Esophagus muscularis mucosa (tissue), 4 donors: ENCODE measurements at regions not wholly inside any gene's neighbourhood (a gene's known extent, or its start where the extent isn't known, plus 50 kb on each side); places are given as distances from the start of the nearest gene placed in this dataset.
"Not testable (repeated sequence)": the region's sequence is repeated elsewhere in the genome, so short reads cannot be mapped to it uniquely, and the experiment has no call there.

Experiments used
- CTCF ChIP-seq, 3 experiments: fragments of 200-600 bp in 2 of 3; fragments of 450-650 bp in 1 of 3; sonication (generic) in 2 of 3; IDR thresholded peaks; one replicate each; pipeline ENCODE4 v1.5.1; 2017 to 2019; ENCODE audit warnings: antibody characterized with exemption in 3 of 3, mild to moderate bottlenecking in 2 of 3, moderate library complexity in 1 of 3
- EP300 ChIP-seq: sonication (generic); formaldehyde crosslinking; IDR thresholded peaks from one replicate; pipeline ENCODE4 v1.6.1; 2017; ENCODE audit warnings: antibody characterized with exemption
- POLR2A ChIP-seq: fragments of 450-650 bp; IDR thresholded peaks from one replicate; pipeline ENCODE4 v1.6.1; 2017; ENCODE audit warnings: antibody characterized with exemption, moderate library complexity, mild to moderate bottlenecking, low read depth
- POLR2AphosphoS5 ChIP-seq, 2 donors: sonication (generic); formaldehyde crosslinking; IDR thresholded peaks; one replicate each; pipeline ENCODE4 v1.6.1; 2017; ENCODE audit warnings: antibody characterized with exemption in 2 of 2

DNA sequence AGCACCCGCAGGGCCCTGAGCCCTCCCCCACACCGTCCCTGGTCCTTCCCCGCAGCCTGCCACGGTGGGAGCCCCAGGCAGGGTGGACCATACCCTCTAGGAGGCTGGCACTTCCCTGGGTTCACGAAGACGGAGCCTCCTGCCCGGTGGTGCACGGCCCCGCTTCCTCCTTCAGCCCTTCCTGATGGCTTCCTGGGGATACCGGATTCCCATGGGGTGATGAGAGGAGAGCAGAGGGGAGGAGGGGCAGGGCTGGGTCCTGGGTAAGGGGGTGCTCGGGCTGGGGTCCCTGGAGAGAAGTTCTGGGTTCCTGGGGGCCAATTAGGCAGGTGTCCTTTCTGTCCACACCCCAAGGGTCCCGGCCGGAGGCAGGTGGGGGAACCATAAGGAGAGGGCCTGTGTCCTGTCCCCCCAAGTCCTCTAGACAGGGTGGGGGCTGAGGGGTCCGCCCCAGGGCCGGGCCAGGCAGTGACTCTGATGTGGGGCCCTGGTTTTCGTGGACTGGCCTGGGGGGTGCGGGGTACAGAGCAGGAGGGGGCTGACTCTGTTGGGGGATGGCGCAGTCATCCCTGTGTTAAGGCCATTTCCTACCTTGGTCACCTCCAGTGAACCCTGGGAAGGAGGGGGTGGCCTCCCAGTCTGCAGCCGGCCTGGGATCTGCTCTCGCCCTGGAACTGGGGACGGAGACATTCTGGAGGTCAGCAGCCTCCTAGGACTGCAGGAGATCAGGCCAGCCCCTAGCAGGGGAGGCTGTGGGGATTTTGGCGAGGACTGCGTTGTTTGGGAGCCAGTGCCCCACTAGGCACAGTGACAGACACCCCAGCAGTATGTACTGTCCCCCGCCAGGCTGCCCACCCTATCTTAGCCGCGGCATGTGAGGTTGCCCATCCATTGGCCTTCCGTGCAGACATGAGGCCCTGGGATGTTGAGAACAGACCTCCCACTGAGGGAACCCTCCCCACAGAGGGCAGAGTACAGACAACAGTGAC, 366.4 kb downstream of the TMEM121 start:
- TF ChIP-seq CTCF (IDR thresholded peaks at IDR 0.05); EP300; POLR2AphosphoS5 (IDR thresholded peaks at IDR 0.05); POLR2A: not testable (repeated sequence)
